ENCODE measurements at regions not wholly inside any gene's neighbourhood (a gene's known extent, or its start where the extent isn't known, plus 50 kb on each side); places are given as distances from the start of the nearest gene placed in this dataset.

DNA sequence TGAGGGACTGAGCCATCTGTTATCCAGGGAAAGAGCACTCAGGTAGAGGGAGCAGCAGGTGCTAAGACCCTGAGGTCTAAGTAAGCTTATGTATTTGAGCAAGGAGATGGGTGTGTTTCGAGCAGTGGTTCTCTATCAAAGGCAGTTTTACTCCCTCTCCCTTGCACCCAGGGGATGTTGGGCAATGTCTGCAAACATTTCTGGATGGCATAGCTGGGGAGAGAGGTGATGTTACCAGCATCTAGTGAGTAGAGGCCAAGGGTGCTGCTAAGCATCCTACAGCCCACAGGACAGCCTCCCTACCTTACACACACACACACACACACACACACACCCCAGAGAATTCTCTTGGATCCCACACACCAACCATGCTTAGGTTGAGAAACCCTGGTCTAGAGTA is 221.0 kb upstream of the PWP1 start:
- no peak overlapping the region for H3K14ac ChIP-seq (ENCODE audit: low read length in 2 of 2)
- H3K4ac ChIP-seq (ENCODE audit: low read depth in 1 of 2, low read length in 2 of 2), result no peak overlapping the region
- no peak overlapping the region for H2BK5ac ChIP-seq (ENCODE audit: low read depth, low read length, poor library complexity, severe bottlenecking)
- H3K4me2 ChIP-seq (ENCODE audit: low read length, poor library complexity, severe bottlenecking), result no peak overlapping the region
- no peak overlapping the region for H3K23ac ChIP-seq (ENCODE audit: low read length in 2 of 2)
- H2BK15ac ChIP-seq (ENCODE audit: low read depth, poor library complexity, severe bottlenecking), result no peak overlapping the region
- no peaks in the 10 kb centered on the region for H3K36me3 ChIP-seq (ENCODE audit: control insufficient read depth in 1 of 2, insufficient read depth in 2 of 2, low read depth in 1 of 2, low read length in 2 of 2)
- H3K4me1 ChIP-seq (ENCODE audit: control insufficient read depth, insufficient read depth, low read depth, low read length), result peaks cover 10% of the 10 kb centered on the region
- H3K4me3 ChIP-seq (ENCODE audit: insufficient read depth in 1 of 2, low read depth in 1 of 2, low read length in 2 of 2), result no peak overlapping the region
- H3K27me3 ChIP-seq (ENCODE audit: control insufficient read depth in 1 of 2, insufficient read depth in 1 of 2, low read length in 2 of 2), result peaks cover 0 to 7% of the 10 kb centered on the region in 2 experiments
- no peaks in the 10 kb centered on the region for H3K9me3 ChIP-seq (ENCODE audit: control insufficient read depth, low read length)
- no peak overlapping the region for H4K91ac ChIP-seq (ENCODE audit: low read length)
- H2AFZ ChIP-seq (ENCODE audit: low read depth, low read length), result no peak overlapping the region
- no peak overlapping the region for H4K8ac ChIP-seq (ENCODE audit: low read length)
- no peak overlapping the region for H2AK5ac ChIP-seq (ENCODE audit: low read length, severe bottlenecking)
- no peak overlapping the region for H2BK12ac ChIP-seq (ENCODE audit: low read length in 2 of 2)
- no peak overlapping the region for H3K9ac ChIP-seq (ENCODE audit: low read length)
- H3K18ac ChIP-seq (ENCODE audit: low read depth in 1 of 2, low read length in 2 of 2), result no peak overlapping the region
- WGBS, result 100% methylated on average over 1 of the region's 1 CpG
- H3K79me1 ChIP-seq (replicated peaks; ENCODE audit: low read length, poor library complexity, severe bottlenecking), result peaks cover 3% of the 10 kb centered on the region
- DNase-seq, result no peak
- H2BK120ac ChIP-seq (ENCODE audit: low read depth, low read length), result no peak overlapping the region
- H3K27ac ChIP-seq (ENCODE audit: low read length, poor library complexity, severe bottlenecking), result no peak overlapping the region

DNA sequence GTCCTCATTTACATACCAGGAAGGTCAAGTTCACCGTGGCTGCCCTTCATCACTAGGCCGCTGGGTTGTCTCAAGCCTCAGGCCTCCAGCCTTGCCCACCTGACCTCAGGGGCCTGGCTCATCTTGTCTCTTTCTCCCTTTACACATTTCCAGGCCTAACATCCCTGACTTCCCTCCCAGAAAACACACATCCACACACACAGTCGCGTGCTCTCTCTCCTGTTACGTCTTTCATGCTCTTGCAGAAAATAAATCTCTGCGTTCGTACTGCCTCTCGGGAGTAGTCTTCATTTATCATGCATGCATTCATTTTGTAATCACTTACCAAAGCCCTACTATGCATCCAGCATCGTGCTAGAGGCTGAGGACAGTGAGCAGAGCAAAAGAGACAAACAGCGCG is 220.0 kb upstream of the PWP1 start:
- no peak overlapping the region for H3K9ac ChIP-seq (ENCODE audit: low read length)
- H3K9me3 ChIP-seq (ENCODE audit: control insufficient read depth, low read length), result no peaks in the 10 kb centered on the region
- no peak overlapping the region for H2BK120ac ChIP-seq (ENCODE audit: low read depth, low read length)
- H4K91ac ChIP-seq (ENCODE audit: low read length), result no peak overlapping the region
- H2BK5ac ChIP-seq (ENCODE audit: low read depth, low read length, poor library complexity, severe bottlenecking), result no peak overlapping the region
- no peak overlapping the region for H2BK15ac ChIP-seq (ENCODE audit: low read depth, poor library complexity, severe bottlenecking)
- no peak for DNase-seq
- H4K8ac ChIP-seq (ENCODE audit: low read length), result no peak overlapping the region
- H3K18ac ChIP-seq (ENCODE audit: low read depth in 1 of 2, low read length in 2 of 2), result no peak overlapping the region
- no peak overlapping the region for H3K14ac ChIP-seq (ENCODE audit: low read length in 2 of 2)
- no peak overlapping the region for H3K27ac ChIP-seq (ENCODE audit: low read length, poor library complexity, severe bottlenecking)
- no peak overlapping the region for H3K4ac ChIP-seq (ENCODE audit: low read depth in 1 of 2, low read length in 2 of 2)
- no peak overlapping the region for H2BK12ac ChIP-seq (ENCODE audit: low read length in 2 of 2)
- H3K36me3 ChIP-seq (ENCODE audit: control insufficient read depth in 1 of 2, insufficient read depth in 2 of 2, low read depth in 1 of 2, low read length in 2 of 2), result no peaks in the 10 kb centered on the region
- H3K4me1 ChIP-seq (ENCODE audit: control insufficient read depth, insufficient read depth, low read depth, low read length), result peaks cover 10% of the 10 kb centered on the region
- WGBS, result 83% methylated on average over 11 of the region's 11 CpGs
- peaks cover 0 to 7% of the 10 kb centered on the region in 2 experiments for H3K27me3 ChIP-seq (ENCODE audit: control insufficient read depth in 1 of 2, insufficient read depth in 1 of 2, low read length in 2 of 2)
- no peak overlapping the region for H3K4me2 ChIP-seq (ENCODE audit: low read length, poor library complexity, severe bottlenecking)
- H3K4me3 ChIP-seq (ENCODE audit: insufficient read depth in 1 of 2, low read depth in 1 of 2, low read length in 2 of 2), result no peak overlapping the region
- no peak overlapping the region for H2AFZ ChIP-seq (ENCODE audit: low read depth, low read length)
- H2AK5ac ChIP-seq (ENCODE audit: low read length, severe bottlenecking), result no peak overlapping the region
- H3K23ac ChIP-seq (ENCODE audit: low read length in 2 of 2), result no peak overlapping the region
- H3K79me1 ChIP-seq (replicated peaks; ENCODE audit: low read length, poor library complexity, severe bottlenecking), result peaks cover 3% of the 10 kb centered on the region

DNA sequence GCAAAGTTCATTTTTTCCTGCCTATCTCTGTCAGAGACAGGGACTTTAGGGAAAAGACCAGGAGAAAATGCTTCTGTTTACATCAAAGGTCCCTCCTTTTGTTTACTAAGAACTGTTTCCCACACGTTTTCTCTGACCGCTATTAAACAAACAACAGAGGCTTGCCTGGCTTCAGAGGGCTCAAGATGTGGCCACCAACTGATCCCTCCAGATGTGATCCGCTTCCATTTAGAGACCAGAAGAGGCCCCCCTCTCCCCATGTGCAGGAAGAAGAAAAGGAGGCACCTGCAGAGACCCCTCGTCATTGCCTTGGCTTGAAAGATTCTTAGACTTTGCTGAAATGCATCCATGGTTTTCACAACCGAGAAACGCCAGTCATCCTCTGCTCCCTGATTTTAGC is 217.9 kb upstream of the PWP1 start:
- Histone ChIP-seq H3K18ac (ENCODE audit: low read depth in 1 of 2, low read length in 2 of 2) (no peak overlapping the region), H3K4ac (ENCODE audit: low read depth in 1 of 2, low read length in 2 of 2) (no peak overlapping the region), H4K91ac (ENCODE audit: low read length) (no peak overlapping the region), H4K8ac (ENCODE audit: low read length) (no peak overlapping the region), H2AFZ (ENCODE audit: low read depth, low read length) (no peak overlapping the region), H2AK5ac (ENCODE audit: low read length, severe bottlenecking) (no peak overlapping the region), H2BK15ac (ENCODE audit: low read depth, poor library complexity, severe bottlenecking) (no peak overlapping the region), H3K4me2 (ENCODE audit: low read length, poor library complexity, severe bottlenecking) (no peak overlapping the region), H3K9ac (ENCODE audit: low read length) (no peak overlapping the region), H3K14ac (ENCODE audit: low read length in 2 of 2) (no peak overlapping the region), H3K27me3 (ENCODE audit: control insufficient read depth in 1 of 2, insufficient read depth in 1 of 2, low read length in 2 of 2) (peaks cover 0 to 7% of the 10 kb centered on the region in 2 experiments), H3K36me3 (ENCODE audit: control insufficient read depth in 1 of 2, insufficient read depth in 2 of 2, low read depth in 1 of 2, low read length in 2 of 2) (no peaks in the 10 kb centered on the region), H2BK120ac (ENCODE audit: low read depth, low read length) (no peak overlapping the region), H3K9me3 (ENCODE audit: control insufficient read depth, low read length) (no peaks in the 10 kb centered on the region), H3K79me1 (replicated peaks; ENCODE audit: low read length, poor library complexity, severe bottlenecking) (peaks cover 3% of the 10 kb centered on the region), H3K4me3 (ENCODE audit: insufficient read depth in 1 of 2, low read depth in 1 of 2, low read length in 2 of 2) (no peak overlapping the region), H3K27ac (ENCODE audit: low read length, poor library complexity, severe bottlenecking) (no peak overlapping the region), H3K23ac (ENCODE audit: low read length in 2 of 2) (no peak overlapping the region), H2BK12ac (ENCODE audit: low read length in 2 of 2) (no peak overlapping the region), H2BK5ac (ENCODE audit: low read depth, low read length, poor library complexity, severe bottlenecking) (no peak overlapping the region), H3K4me1 (ENCODE audit: control insufficient read depth, insufficient read depth, low read depth, low read length) (peaks cover 6% of the 10 kb centered on the region)
- DNase-seq, result peak; percentile 22
- 44% methylated on average over 6 of the region's 6 CpGs for WGBS

DNA sequence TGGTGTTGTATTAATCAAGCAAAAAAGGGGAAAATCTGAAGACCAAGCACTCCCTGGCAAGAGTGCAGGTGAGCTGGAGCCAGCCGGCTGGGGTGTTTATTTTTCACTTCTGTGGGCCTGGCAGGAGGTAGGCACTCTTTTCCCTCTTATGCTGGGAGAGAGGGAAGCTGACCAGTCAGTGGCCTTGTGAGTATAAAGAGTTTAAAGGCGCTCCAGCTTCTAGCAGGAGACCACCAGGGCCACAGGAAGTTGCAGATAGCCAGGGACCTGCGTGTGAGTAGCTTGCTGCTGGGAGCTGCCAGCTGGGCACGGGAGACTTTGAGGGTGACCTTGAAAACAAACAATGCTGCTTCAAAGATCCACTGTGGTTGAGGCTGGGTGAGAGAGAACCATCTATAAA is 217.4 kb upstream of the PWP1 start:
- H3K4me1 ChIP-seq (ENCODE audit: control insufficient read depth, insufficient read depth, low read depth, low read length), result peaks cover 6% of the 10 kb centered on the region
- no peak for DNase-seq
- 31% methylated on average over 4 of the region's 4 CpGs for WGBS

More for the DNA sequence above, 217.4 kb upstream of the PWP1 start:
- H3K79me1 ChIP-seq (replicated peaks; ENCODE audit: low read length, poor library complexity, severe bottlenecking), result peaks cover 3% of the 10 kb centered on the region
- H3K27me3 ChIP-seq (ENCODE audit: control insufficient read depth in 1 of 2, insufficient read depth in 1 of 2, low read length in 2 of 2), result peaks cover 0 to 7% of the 10 kb centered on the region in 2 experiments
- H3K18ac ChIP-seq (ENCODE audit: low read depth in 1 of 2, low read length in 2 of 2), result no peak overlapping the region
- no peak overlapping the region for H2AFZ ChIP-seq (ENCODE audit: low read depth, low read length)
- H3K27ac ChIP-seq (ENCODE audit: low read length, poor library complexity, severe bottlenecking), result no peak overlapping the region
- H3K4me2 ChIP-seq (ENCODE audit: low read length, poor library complexity, severe bottlenecking), result no peak overlapping the region
- H2BK12ac ChIP-seq (ENCODE audit: low read length in 2 of 2), result no peak overlapping the region
- no peak overlapping the region for H4K8ac ChIP-seq (ENCODE audit: low read length)
- H3K4me3 ChIP-seq (ENCODE audit: insufficient read depth in 1 of 2, low read depth in 1 of 2, low read length in 2 of 2), result no peak overlapping the region
- H3K36me3 ChIP-seq (ENCODE audit: control insufficient read depth in 1 of 2, insufficient read depth in 2 of 2, low read depth in 1 of 2, low read length in 2 of 2), result no peaks in the 10 kb centered on the region
- H2BK120ac ChIP-seq (ENCODE audit: low read depth, low read length), result no peak overlapping the region
- H3K9ac ChIP-seq (ENCODE audit: low read length), result no peak overlapping the region
- H4K91ac ChIP-seq (ENCODE audit: low read length), result no peak overlapping the region
- H2BK5ac ChIP-seq (ENCODE audit: low read depth, low read length, poor library complexity, severe bottlenecking), result no peak overlapping the region
- no peak overlapping the region for H2AK5ac ChIP-seq (ENCODE audit: low read length, severe bottlenecking)
- no peak overlapping the region for H3K14ac ChIP-seq (ENCODE audit: low read length in 2 of 2)
- H3K23ac ChIP-seq (ENCODE audit: low read length in 2 of 2), result no peak overlapping the region
- H3K4ac ChIP-seq (ENCODE audit: low read depth in 1 of 2, low read length in 2 of 2), result no peak overlapping the region
- H3K9me3 ChIP-seq (ENCODE audit: control insufficient read depth, low read length), result no peaks in the 10 kb centered on the region
- H2BK15ac ChIP-seq (ENCODE audit: low read depth, poor library complexity, severe bottlenecking), result no peak overlapping the region

Measured in mesenchymal stem cell (in vitro differentiated cells and primary cell).